Gastrocnemius medialis (tissue), 4 donors: ENCODE measurements at regions not wholly inside any gene's neighbourhood (a gene's known extent, or its start where the extent isn't known, plus 50 kb on each side); places are given as distances from the start of the nearest gene placed in this dataset.
"Not testable (repeated sequence)": the region's sequence is repeated elsewhere in the genome, so short reads cannot be mapped to it uniquely, and the experiment has no call there.

Experiments used
- ATAC-seq, 2 donors: fragments of 150-250 bp; one replicate each; pipeline ENCODE4 v1.9.1; 2016
- DNase-seq, 2 donors: peaks; one replicate each; pipeline ENCODE4 v3.0.0-alpha.2; 2019
- H3K27ac ChIP-seq, 4 donors: fragments of 200-600 bp; sonication (generic); 1 replicate in 1 of 4; 2 replicates in 3 of 4; pipeline ENCODE4 v1.5.1; 2016 to 2018; ENCODE audit warnings: mild to moderate bottlenecking in 2 of 4, moderate library complexity in 1 of 4
- H3K27me3 ChIP-seq, 3 donors: fragments of 200-600 bp; sonication (generic) in 2 of 3; 1 replicate in 1 of 3; 2 replicates in 2 of 3; pipeline versions ENCODE4 v1.5.1 to v1.6.0; 2016 to 2019; ENCODE audit warnings: mild to moderate bottlenecking in 1 of 3, moderate library complexity in 1 of 3
- H3K36me3 ChIP-seq, 2 donors: fragments of 200-600 bp; sonication (generic) in 1 of 2; one replicate each; pipeline ENCODE4 v1.5.1; 2017 to 2018
- H3K4me1 ChIP-seq, 2 donors: fragments of 200-600 bp; sonication (generic) in 1 of 2; one replicate each; pipeline ENCODE4 v1.5.1; 2016 to 2017; ENCODE audit warnings: mild to moderate bottlenecking in 2 of 2
- H3K4me3 ChIP-seq, 4 donors: fragments of 200-600 bp; sonication (generic) in 3 of 4; 1 replicate in 1 of 4; 2 replicates in 3 of 4; pipeline ENCODE4 v1.5.1; 2016 to 2019; ENCODE audit warnings: mild to moderate bottlenecking in 2 of 4
- H3K9me3 ChIP-seq, 3 donors: fragments of 200-600 bp; sonication (generic) in 2 of 3; 1 replicate in 1 of 3; 2 replicates in 2 of 3; pipeline ENCODE4 v1.5.1; 2016 to 2019
- CTCF ChIP-seq, 5 experiments: fragments of 450-650 bp in 3 of 5; fragments of 200-600 bp in 2 of 5; sonication (generic) in 2 of 5; IDR thresholded peaks in 4 of 5; conservative IDR thresholded peaks in 1 of 5; 1 replicate in 4 of 5; 2 replicates in 1 of 5; pipeline ENCODE4 v1.5.1; 2016 to 2019; ENCODE audit warnings: antibody characterized with exemption in 5 of 5, mild to moderate bottlenecking in 3 of 5, moderate library complexity in 3 of 5
- POLR2A ChIP-seq, 2 donors: fragments of 450-650 bp; IDR thresholded peaks; one replicate each; pipeline ENCODE4 v1.6.1; 2017; ENCODE audit warnings: antibody characterized with exemption in 2 of 2, mild to moderate bottlenecking in 2 of 2, moderate library complexity in 2 of 2
- in situ Hi-C, 4 donors: fragments of 200-750 bp; cut with MboI; loops; one replicate each; pipeline versions ENCODE4 v1.15.0 to v1.8.0; 2017; ENCODE audit warnings: low sequenced_read_pairs in 4 of 4
- intact Hi-C: fragments of 100-400 bp; cut with DNase I; formaldehyde crosslinking; loops from one replicate; pipeline ENCODE4 v1.15.1; 2023; ENCODE audit warnings: low total_unique reads

- no peak for TF ChIP-seq POLR2A (IDR thresholded peaks at IDR 0.05)
- no peak for TF ChIP-seq CTCF (IDR thresholded peaks at IDR 0.05 in 4 of 5, conservative IDR thresholded peaks at IDR 0.05 in 1 of 5)
Observed at GRCh38 chr15:88998980-88999713, 86.0 kb upstream of the MFGE8 start.

GRCh38 chr15:89001708-89002275, 86.5 kb upstream of the ABHD2 start:
- H3K36me3 ChIP-seq, H3K9me3 ChIP-seq, H3K4me3 ChIP-seq, intact Hi-C loops, H3K27ac ChIP-seq, H3K4me1 ChIP-seq, DNase-seq, ATAC-seq, H3K27me3 ChIP-seq, in situ Hi-C loops: not testable (repeated sequence)

More at GRCh38 chr15:88998980-88999713, 86.0 kb upstream of the MFGE8 start:
- DNase-seq: no peak
- Histone ChIP-seq H3K4me1 (no peaks in the 10 kb centered on the region), H3K36me3 (no peaks in the 10 kb centered on the region), H3K27me3 (no peaks in the 10 kb centered on the region), H3K27ac (no peak overlapping the region), H3K9me3 (no peaks in the 10 kb centered on the region), H3K4me3 (no peak overlapping the region)
- intact Hi-C loops (no loop called here), in situ Hi-C loops (no loop called here)
- ATAC-seq: no peak

GRCh38 chr15:89002281-89002761, 85.9 kb upstream of the ABHD2 start:
- no peaks in the 10 kb centered on the region for H3K27me3 ChIP-seq
- intact Hi-C loops: no loop called here
- H3K4me3 ChIP-seq: no peak overlapping the region
- H3K27ac ChIP-seq: peak overlapping the region in 3 of 4 donors; percentile 18 to 33 (median 18)
- H3K9me3 ChIP-seq: no peaks in the 10 kb centered on the region
- ATAC-seq (no peak), DNase-seq (no peak)
- in situ Hi-C loops: no loop called here
- TF ChIP-seq CTCF (IDR thresholded peaks at IDR 0.05 in 4 of 5, conservative IDR thresholded peaks at IDR 0.05 in 1 of 5) (no peak), POLR2A (IDR thresholded peaks at IDR 0.05) (no peak)
- peaks cover 0 to 3% of the 10 kb centered on the region in 2 donors for H3K4me1 ChIP-seq
- H3K36me3 ChIP-seq: no peaks in the 10 kb centered on the region

GRCh38 chr15:89002830-89003229, 85.4 kb upstream of the ABHD2 start:
- no peak for TF ChIP-seq POLR2A (IDR thresholded peaks at IDR 0.05)
- no peak for TF ChIP-seq CTCF (IDR thresholded peaks at IDR 0.05 in 4 of 5, conservative IDR thresholded peaks at IDR 0.05 in 1 of 5)
- Histone ChIP-seq H3K27ac (peak overlapping the region in 2 of 4 donors; percentile 18 to 33), H3K9me3 (no peaks in the 10 kb centered on the region), H3K36me3 (no peaks in the 10 kb centered on the region), H3K4me1 (peaks cover 0 to 3% of the 10 kb centered on the region in 2 donors), H3K27me3 (no peaks in the 10 kb centered on the region), H3K4me3 (no peak overlapping the region)
- DNase-seq: no peak
- in situ Hi-C loops (no loop called here), intact Hi-C loops (no loop called here)
- no peak for ATAC-seq

GRCh38 chr15:89003865-89004725, 84.2 kb upstream of the ABHD2 start:
- Histone ChIP-seq H3K4me3 (no peak overlapping the region), H3K9me3 (no peaks in the 10 kb centered on the region), H3K4me1 (peaks cover 0 to 3% of the 10 kb centered on the region in 2 donors), H3K36me3 (no peaks in the 10 kb centered on the region), H3K27ac (no peak overlapping the region), H3K27me3 (no peaks in the 10 kb centered on the region)
- in situ Hi-C loops (no loop called here), intact Hi-C loops (no loop called here)
- no peak for TF ChIP-seq POLR2A (IDR thresholded peaks at IDR 0.05)
- TF ChIP-seq CTCF (IDR thresholded peaks at IDR 0.05 in 4 of 5, conservative IDR thresholded peaks at IDR 0.05 in 1 of 5): peak in 3 of 5 experiments; percentile 26 to 29 (median 26)
- ATAC-seq: no peak
- no peak for DNase-seq
